Smooth muscle cell (in vitro differentiated cells): ENCODE measurements at regions not wholly inside any gene's neighbourhood (a gene's known extent, or its start where the extent isn't known, plus 50 kb on each side); places are given as distances from the start of the nearest gene placed in this dataset.

Experiments used
- DNase-seq: peaks from one replicate; lab custom pipeline; 2025; ENCODE audit not compliant: unreplicated experiment; lab: John Stamatoyannopoulos, UW
- H2AFZ ChIP-seq: fragments of 200-600 bp; sonication (generic); 2 replicates; pipeline ENCODE4 v1.6.0; 2016; ENCODE audit warnings: antibody characterized with exemption, low read depth, mild to moderate bottlenecking
- H3F3A ChIP-seq: fragments of 200-600 bp; sonication (generic); 2 replicates; pipeline ENCODE4 v1.6.0; 2017; ENCODE audit warnings: antibody characterized with exemption, low read depth
- H3K27ac ChIP-seq: fragments of 200-600 bp; sonication (generic); 2 replicates; pipeline ENCODE4 v1.5.1; 2016; ENCODE audit warnings: low read depth, mild to moderate bottlenecking
- H3K27me3 ChIP-seq: fragments of 200-600 bp; sonication (generic); 2 replicates; pipeline ENCODE4 v1.6.1; 2016; ENCODE audit warnings: low read depth, mild to moderate bottlenecking
- H3K36me3 ChIP-seq: fragments of 200-600 bp; sonication (generic); 2 replicates; pipeline ENCODE4 v1.5.1; 2016; ENCODE audit warnings: low read depth
- H3K4me1 ChIP-seq: fragments of 200-600 bp; sonication (generic); 2 replicates; pipeline ENCODE4 v1.5.1; 2016; ENCODE audit warnings: low read depth
- H3K4me2 ChIP-seq: fragments of 200-600 bp; sonication (generic); 2 replicates; pipeline ENCODE4 v1.6.0; 2016; ENCODE audit warnings: mild to moderate bottlenecking
- H3K4me3 ChIP-seq: fragments of 200-600 bp; sonication (generic); 2 replicates; pipeline ENCODE4 v1.5.1; 2016; ENCODE audit warnings: mild to moderate bottlenecking
- H3K79me2 ChIP-seq: fragments of 200-600 bp; sonication (generic); 2 replicates; pipeline ENCODE4 v1.6.0; 2016; ENCODE audit warnings: low read depth, mild to moderate bottlenecking
- H3K9ac ChIP-seq: fragments of 200-600 bp; sonication (generic); 2 replicates; pipeline ENCODE4 v1.6.0; 2016; ENCODE audit warnings: low read depth
- H3K9me3 ChIP-seq: fragments of 200-600 bp; sonication (generic); replicated peaks from 2 replicates; pipeline ENCODE4 v1.5.1; 2016; ENCODE audit warnings: low read depth
- H4K20me1 ChIP-seq: fragments of 200-600 bp; sonication (generic); 2 replicates; pipeline ENCODE4 v1.6.0; 2016; ENCODE audit warnings: low read depth
- WGBS: methylation state at CpG from one replicate; pipeline ENCODE4 v1.1.7; 2016; ENCODE audit warnings: low lambda C conversion rate; 5-methylcytosine and 5-hydroxymethylcytosine counted together
- TF ChIP-seq, protein P1 (sequence below): fragments of 200-600 bp; sonication (generic); IDR thresholded peaks from 2 replicates; pipeline ENCODE4 v1.5.1; 2017; ENCODE audit warnings: borderline replicate concordance, mild to moderate bottlenecking, antibody characterized with exemption; ENCODE audit not compliant: insufficient read depth, poor library complexity, severe bottlenecking

- Histone ChIP-seq H3K79me2 (no peaks in the 10 kb centered on the region), H3K9ac (no peak overlapping the region), H3K4me1 (no peaks in the 10 kb centered on the region), H4K20me1 (no peaks in the 10 kb centered on the region), H3K4me3 (no peak overlapping the region), H3K4me2 (no peak overlapping the region), H2AFZ (no peak overlapping the region), H3K27ac (no peak overlapping the region), H3K36me3 (no peaks in the 10 kb centered on the region), H3K9me3 (no peaks in the 10 kb centered on the region), H3F3A (no peaks in the 10 kb centered on the region), H3K27me3 (no peaks in the 10 kb centered on the region)
- TF ChIP-seq, protein P1, sequence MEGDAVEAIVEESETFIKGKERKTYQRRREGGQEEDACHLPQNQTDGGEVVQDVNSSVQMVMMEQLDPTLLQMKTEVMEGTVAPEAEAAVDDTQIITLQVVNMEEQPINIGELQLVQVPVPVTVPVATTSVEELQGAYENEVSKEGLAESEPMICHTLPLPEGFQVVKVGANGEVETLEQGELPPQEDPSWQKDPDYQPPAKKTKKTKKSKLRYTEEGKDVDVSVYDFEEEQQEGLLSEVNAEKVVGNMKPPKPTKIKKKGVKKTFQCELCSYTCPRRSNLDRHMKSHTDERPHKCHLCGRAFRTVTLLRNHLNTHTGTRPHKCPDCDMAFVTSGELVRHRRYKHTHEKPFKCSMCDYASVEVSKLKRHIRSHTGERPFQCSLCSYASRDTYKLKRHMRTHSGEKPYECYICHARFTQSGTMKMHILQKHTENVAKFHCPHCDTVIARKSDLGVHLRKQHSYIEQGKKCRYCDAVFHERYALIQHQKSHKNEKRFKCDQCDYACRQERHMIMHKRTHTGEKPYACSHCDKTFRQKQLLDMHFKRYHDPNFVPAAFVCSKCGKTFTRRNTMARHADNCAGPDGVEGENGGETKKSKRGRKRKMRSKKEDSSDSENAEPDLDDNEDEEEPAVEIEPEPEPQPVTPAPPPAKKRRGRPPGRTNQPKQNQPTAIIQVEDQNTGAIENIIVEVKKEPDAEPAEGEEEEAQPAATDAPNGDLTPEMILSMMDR: no peak
- 76% methylated on average over 7 of the region's 7 CpGs for WGBS
- no peak for DNase-seq
Measured at GRCh38 chr11:129530154-129530895, 154.7 kb downstream of the BARX2 start.

GRCh38 chr11:129533395-129533794, 157.7 kb downstream of the BARX2 start:
- TF ChIP-seq, protein P1: no peak
- no peaks in the 10 kb centered on the region for H4K20me1 ChIP-seq

GRCh38 chr11:129536338-129536737, 160.7 kb downstream of the BARX2 start:
- Histone ChIP-seq H3K4me2 (no peak overlapping the region), H3K9ac (no peak overlapping the region), H3K4me1 (no peaks in the 10 kb centered on the region), H3K27ac (no peak overlapping the region), H3K79me2 (no peaks in the 10 kb centered on the region), H3K36me3 (no peaks in the 10 kb centered on the region), H3K9me3 (no peaks in the 10 kb centered on the region), H3F3A (no peaks in the 10 kb centered on the region), H3K27me3 (no peaks in the 10 kb centered on the region), H3K4me3 (no peak overlapping the region), H4K20me1 (no peaks in the 10 kb centered on the region), H2AFZ (no peak overlapping the region)
- DNase-seq: no peak
- WGBS: 61% methylated on average over 1 of the region's 1 CpG
- TF ChIP-seq, protein P1: no peak

More at GRCh38 chr11:129533395-129533794, 157.7 kb downstream of the BARX2 start:
- H3F3A ChIP-seq: no peaks in the 10 kb centered on the region
- no peak overlapping the region for H3K9ac ChIP-seq
- H3K79me2 ChIP-seq: no peaks in the 10 kb centered on the region
- H3K4me3 ChIP-seq: no peak overlapping the region
- no peak overlapping the region for H3K27ac ChIP-seq
- no peaks in the 10 kb centered on the region for H3K4me1 ChIP-seq
- no peak for DNase-seq
- no peak overlapping the region for H3K4me2 ChIP-seq
- no peaks in the 10 kb centered on the region for H3K9me3 ChIP-seq
- no peak overlapping the region for H2AFZ ChIP-seq
- no peaks in the 10 kb centered on the region for H3K27me3 ChIP-seq
- H3K36me3 ChIP-seq: no peaks in the 10 kb centered on the region

GRCh38 chr11:129538323-129538722, 162.7 kb downstream of the BARX2 start:
- H3F3A ChIP-seq: no peaks in the 10 kb centered on the region
- H3K4me3 ChIP-seq: no peak overlapping the region
- WGBS: 94% methylated on average over 2 of the region's 2 CpGs
- H3K27ac ChIP-seq: no peak overlapping the region
- H3K9me3 ChIP-seq: no peaks in the 10 kb centered on the region
- no peak overlapping the region for H2AFZ ChIP-seq
- H3K36me3 ChIP-seq: no peaks in the 10 kb centered on the region
- H3K4me2 ChIP-seq: no peak overlapping the region
- no peaks in the 10 kb centered on the region for H3K27me3 ChIP-seq
- no peak overlapping the region for H3K9ac ChIP-seq
- TF ChIP-seq, protein P1: no peak
- H4K20me1 ChIP-seq: no peaks in the 10 kb centered on the region
- no peaks in the 10 kb centered on the region for H3K79me2 ChIP-seq
- DNase-seq: no peak
- H3K4me1 ChIP-seq: no peaks in the 10 kb centered on the region
